GM12878 (cell line): ENCODE measurements at regions not wholly inside any gene's neighbourhood (a gene's known extent, or its start where the extent isn't known, plus 50 kb on each side); places are given as distances from the start of the nearest gene placed in this dataset.

Experiments used
- ATAC-seq: fragments of 200-7000 bp; cut with Tn5 transposase; 3 replicates; pipeline ENCODE4 v1.9.1; 2020; ENCODE audit warnings: mild to moderate bottlenecking, moderate library complexity
- BruUV-seq: library from RNA; stranded (reverse); fragments of 400-500 nt; replicated peaks from 2 replicates; lab custom pipeline; 2021; lab: Mats Ljungman, UMichigan
- CTCF ChIA-PET: fragments of 300-600 bp; sonication (Branson Sonifier 250); formaldehyde crosslinking; extraction: SDS; loops from one replicate; lab custom pipeline; 2021; ENCODE audit warnings: inconsistent platforms; lab: Yijun Ruan, JAX
- POLR2A ChIA-PET: fragments of 350-600 bp; formaldehyde crosslinking; extraction: SDS; loops from one replicate; lab custom pipeline; 2021; ENCODE audit warnings: inconsistent platforms; lab: Charles Lee
- RAD21 ChIA-PET: fragments of 300-600 bp; sonication (Branson Sonifier 250); formaldehyde crosslinking; loops from one replicate; lab custom pipeline; 2023; ENCODE audit warnings: antibody characterized with exemption; ENCODE audit not compliant: unreplicated experiment; lab: Charles Lee
- SMC1A ChIA-PET: fragments of 300-600 bp; sonication (Branson Sonifier 250); formaldehyde crosslinking; loops from one replicate; lab custom pipeline; 2023; ENCODE audit not compliant: unreplicated experiment, uncharacterized antibody; lab: Charles Lee
- DNase-seq: peaks from one replicate; pipeline ENCODE4 v3.0.0-alpha.2; 2011; ENCODE audit warnings: low read depth, low spot score
- FAIRE-seq: peaks from 3 replicates; lab custom pipeline; 2011; peaks lifted over from hg19 to GRCh38; lab: Jason Lieb, UNC
- H2AFZ ChIP-seq: 2 replicates; pipeline ENCODE4 v1.6.0; 2011; ENCODE audit warnings: low read depth, low read length, control low read depth; ENCODE audit not compliant: control insufficient read depth
- H3K27ac ChIP-seq: 2 replicates; pipeline ENCODE4 v1.5.1; 2011; ENCODE audit warnings: control low read depth; ENCODE audit not compliant: control insufficient read depth, insufficient read depth
- H3K27me3 ChIP-seq, 2 experiments: replicated peaks in 1 of 2; 2 replicates each; pipeline versions ENCODE4 v1.6.0 to v1.6.1; 2011; ENCODE audit warnings: low read length in 1 of 2; ENCODE audit not compliant: control insufficient read depth in 2 of 2, insufficient read depth in 2 of 2
- H3K36me3 ChIP-seq, 2 experiments: 2 replicates each; pipeline ENCODE4 v1.5.1; 2011; ENCODE audit warnings: low read length in 1 of 2; ENCODE audit not compliant: control insufficient read depth in 2 of 2, insufficient read depth in 2 of 2
- H3K4me1 ChIP-seq: 2 replicates; pipeline ENCODE4 v1.6.1; 2011; ENCODE audit warnings: mild to moderate bottlenecking, low read length, moderate library complexity, mixed read lengths; ENCODE audit not compliant: control insufficient read depth, insufficient read depth
- H3K4me2 ChIP-seq: 2 replicates; pipeline ENCODE4 v1.6.0; 2011; ENCODE audit warnings: control low read depth; ENCODE audit not compliant: control insufficient read depth, insufficient read depth
- H3K4me3 ChIP-seq: fragments of 200-600 bp; sonication (generic); 2 replicates; pipeline ENCODE4 v1.5.1; 2016
- H3K79me2 ChIP-seq: 2 replicates; pipeline ENCODE4 v1.6.0; 2011; ENCODE audit warnings: low read length; ENCODE audit not compliant: control insufficient read depth, insufficient read depth
- H3K9ac ChIP-seq: 2 replicates; pipeline ENCODE4 v1.8.0; 2011; ENCODE audit warnings: low read length, control low read depth, mixed read lengths; ENCODE audit not compliant: control insufficient read depth, insufficient read depth
- H3K9me3 ChIP-seq: replicated peaks from 3 replicates; pipeline ENCODE4 v1.5.1; 2011; ENCODE audit warnings: mild to moderate bottlenecking, low read length; ENCODE audit not compliant: control insufficient read depth, insufficient read depth
- H4K20me1 ChIP-seq: 2 replicates; pipeline ENCODE4 v1.6.0; 2011; ENCODE audit not compliant: control insufficient read depth, insufficient read depth
- BHLHE40 ChIP-seq, 2 experiments: fragments of 450-650 bp in 1 of 2; IDR thresholded peaks; 2 replicates each; pipeline ENCODE4 v1.6.1; 2011 to 2017; ENCODE audit warnings: low read depth in 2 of 2, borderline replicate concordance in 1 of 2, improper control_type of control experiment in 1 of 2, low read length in 1 of 2, mild to moderate bottlenecking in 1 of 2
- FOXM1 ChIP-seq: IDR thresholded peaks from 2 replicates; pipeline ENCODE4 v1.6.1; 2012; ENCODE audit warnings: low read depth, mild to moderate bottlenecking, inconsistent platforms, low read length, moderate library complexity
- GATAD2B ChIP-seq: fragments of 450-650 bp; conservative IDR thresholded peaks from 2 replicates; pipeline ENCODE4 v1.6.1; 2017; ENCODE audit warnings: low read depth, mild to moderate bottlenecking, moderate library complexity
- HDAC2 ChIP-seq: fragments of 200-600 bp; sonication (generic); IDR thresholded peaks from 2 replicates; pipeline ENCODE4 v1.6.1; 2017
- JUND ChIP-seq: IDR thresholded peaks from 2 replicates; pipeline ENCODE4 v1.6.1; 2012; ENCODE audit warnings: low read depth, mild to moderate bottlenecking, low read length, improper control_type of control experiment, moderate library complexity
- MEF2A ChIP-seq: IDR thresholded peaks from 2 replicates; pipeline ENCODE4 v1.6.1; 2011; ENCODE audit warnings: low read depth, mild to moderate bottlenecking, low read length, moderate library complexity; ENCODE audit not compliant: insufficient read depth
- NR2C1 ChIP-seq: fragments of 450-650 bp; IDR thresholded peaks from 2 replicates; pipeline ENCODE4 v1.6.1; 2017; ENCODE audit warnings: antibody characterized with exemption, mild to moderate bottlenecking, moderate library complexity
- SIX5 ChIP-seq: IDR thresholded peaks from 2 replicates; pipeline ENCODE4 v1.6.1; 2011; ENCODE audit warnings: mild to moderate bottlenecking, low read depth, low read length, moderate library complexity; ENCODE audit not compliant: severe bottlenecking
- ZBTB11 ChIP-seq: fragments of 450-650 bp; formaldehyde crosslinking; IDR thresholded peaks from 2 replicates; pipeline ENCODE4 v1.5.0; 2022; ENCODE audit warnings: mild to moderate bottlenecking, missing genetic modification characterization
- WGBS: methylation state at CpG from one replicate; pipeline ENCODE4 v1.1.6; 2016; ENCODE audit warnings: low lambda C conversion rate; ENCODE audit not compliant: insufficient replicate concordance, insufficient coverage; ENCODE audit errors: missing lambda C conversion rate; 5-methylcytosine and 5-hydroxymethylcytosine counted together
- in situ Hi-C: fragments of 300-500 bp; cut with MboI; formaldehyde crosslinking; loops from 9 replicates; pipeline ENCODE4 v1.14.3; 2018; ENCODE audit warnings: mixed read lengths
- intact Hi-C: fragments of 100-400 bp; cut with micrococcal nuclease; formaldehyde crosslinking; loops from one replicate; pipeline ENCODE4 v1.14.2; 2022; ENCODE audit not compliant: unreplicated experiment

GRCh38 chr6:71198908-71199307, 89.7 kb upstream of the OGFRL1 start:
- DNase-seq (no peak), FAIRE-seq (no peak), ATAC-seq (no peak)
- Histone ChIP-seq H3K27me3 (no peaks in the 10 kb centered on the region), H3K4me1 (no peaks in the 10 kb centered on the region), H3K36me3 (no peaks in the 10 kb centered on the region), H3K4me3 (no peak overlapping the region), H3K27ac (no peak overlapping the region), H2AFZ (no peak overlapping the region), H4K20me1 (no peaks in the 10 kb centered on the region), H3K9me3 (no peaks in the 10 kb centered on the region; the same call in 2 of the 3 replicates), H3K9ac (no peak overlapping the region), H3K4me2 (no peak overlapping the region), H3K79me2 (no peaks in the 10 kb centered on the region)
- 46% methylated on average over 2 of the region's 2 CpGs for WGBS
- ChIA-PET SMC1A (no interaction called here), RAD21 (interaction anchor here (1.4 kb wide), 1 partner anchor 151 kb away, joined by 4 read pairs; no protein-coding TSS in a partner anchor), CTCF (no interaction called here), POLR2A (interaction anchor here (0.6 kb wide), 1 partner anchor 189 kb away, joined by 3 read pairs; no protein-coding TSS in a partner anchor)
- BruUV-seq = no TSS peak
- intact Hi-C loops = no loop called here
- in situ Hi-C loops = no loop called here
- no peak for TF ChIP-seq GATAD2B
- TF ChIP-seq HDAC2 = no peak
- no peak for TF ChIP-seq MEF2A
- no peak for TF ChIP-seq SIX5
- no peak for TF ChIP-seq JUND
- no peak for TF ChIP-seq NR2C1
- TF ChIP-seq FOXM1 = no peak
- no peak for TF ChIP-seq BHLHE40 (IDR thresholded peaks at IDR 0.05; ENCODE audit: borderline replicate concordance in 1 of 2, low read depth in 2 of 2, low read length in 1 of 2)
- TF ChIP-seq ZBTB11 = no peak
